ENCODE measurements at regions not wholly inside any gene's neighbourhood (a gene's known extent, or its start where the extent isn't known, plus 50 kb on each side); places are given as distances from the start of the nearest gene placed in this dataset.
"Not testable (repeated sequence)": the region's sequence is repeated elsewhere in the genome, so short reads cannot be mapped to it uniquely, and the experiment has no call there.

- POLR2A ChIA-PET: no interaction called here
- TF ChIP-seq NRF1 (IDR thresholded peaks at IDR 0.05; ENCODE audit: low read depth, low read length): no peak
- TF ChIP-seq USF1 (IDR thresholded peaks at IDR 0.05; ENCODE audit: borderline replicate concordance, low read depth): no peak
- no peak for TF ChIP-seq GATA2 (CRISPR knock-in tag; IDR thresholded peaks at IDR 0.05)
- TF ChIP-seq FOXM1 (IDR thresholded peaks at IDR 0.05; ENCODE audit: low read depth): no peak
- no peak for TF ChIP-seq RFX5 (IDR thresholded peaks at IDR 0.05; ENCODE audit: low read length)
- TF ChIP-seq SIN3A (IDR thresholded peaks at IDR 0.05; ENCODE audit: borderline replicate concordance, low read depth, low read length): no peak
- TF ChIP-seq JUND (IDR thresholded peaks at IDR 0.05): no peak
- no peak for TF ChIP-seq RAD21 (IDR thresholded peaks at IDR 0.05; ENCODE audit: low read length)
- no peaks in the 10 kb centered on the region for H3K79me2 ChIP-seq (ENCODE audit: insufficient read depth)
- H3K9ac ChIP-seq: no peak overlapping the region
- no peak overlapping the region for H3K4me3 ChIP-seq (ENCODE audit: low read depth in 2 of 2, low read length in 1 of 2)
- H3K27ac ChIP-seq (ENCODE audit: low read depth in 2 of 2, low read length in 1 of 2): no peak overlapping the region
- no peaks in the 10 kb centered on the region for H3K27me3 ChIP-seq (ENCODE audit: insufficient read depth)
- no peaks in the 10 kb centered on the region for H3K9me2 ChIP-seq
- H4K20me1 ChIP-seq (ENCODE audit: insufficient read depth): no peaks in the 10 kb centered on the region
- no peak overlapping the region for H2AFZ ChIP-seq (ENCODE audit: low read depth)
- H3K4me1 ChIP-seq (ENCODE audit: control insufficient read depth in 1 of 2, insufficient read depth in 2 of 2, low read depth in 1 of 2, low read length in 1 of 2): no peaks in the 10 kb centered on the region
- CTCF ChIA-PET: no interaction called here
- no peaks in the 10 kb centered on the region for H3F3A ChIP-seq (replicated peaks; ENCODE audit: insufficient read depth)
- H3K9me3 ChIP-seq: no peaks in the 10 kb centered on the region
- no peak for DNase-seq
- H3K4me2 ChIP-seq: no peak overlapping the region
- no peaks in the 10 kb centered on the region for H3K36me3 ChIP-seq (replicated peaks in 1 of 2; ENCODE audit: control insufficient read depth in 1 of 2, insufficient read depth in 2 of 2, low read length in 1 of 2)
- 43% methylated on average over 2 of the region's 2 CpGs for WGBS (ENCODE audit: low lambda C conversion rate)
Measured at GRCh38 chr5:106986006-106986405, 684.7 kb downstream of the EFNA5 start.

- Histone ChIP-seq H2AFZ (ENCODE audit: low read depth) (no peak overlapping the region), H3K27ac (ENCODE audit: low read depth in 2 of 2, low read length in 1 of 2) (no peak overlapping the region), H3F3A (replicated peaks; ENCODE audit: insufficient read depth) (no peaks in the 10 kb centered on the region), H4K20me1 (ENCODE audit: insufficient read depth) (no peaks in the 10 kb centered on the region), H3K4me2 (no peak overlapping the region), H3K9me2 (no peaks in the 10 kb centered on the region), H3K4me1 (ENCODE audit: control insufficient read depth in 1 of 2, insufficient read depth in 2 of 2, low read depth in 1 of 2, low read length in 1 of 2) (no peaks in the 10 kb centered on the region), H3K27me3 (ENCODE audit: insufficient read depth) (no peaks in the 10 kb centered on the region), H3K79me2 (ENCODE audit: insufficient read depth) (no peaks in the 10 kb centered on the region), H3K9ac (no peak overlapping the region), H3K4me3 (ENCODE audit: low read depth in 2 of 2, low read length in 1 of 2) (no peak overlapping the region), H3K9me3 (no peaks in the 10 kb centered on the region), H3K36me3 (replicated peaks in 1 of 2; ENCODE audit: control insufficient read depth in 1 of 2, insufficient read depth in 2 of 2, low read length in 1 of 2) (no peaks in the 10 kb centered on the region)
- ChIA-PET POLR2A (no interaction called here), CTCF (no interaction called here)
- WGBS (ENCODE audit: low lambda C conversion rate): 78% methylated on average over 6 of the region's 6 CpGs
- no peak for DNase-seq
- TF ChIP-seq IRF3 (IDR thresholded peaks at IDR 0.05; ENCODE audit: low read depth, low read length) (no peak), MEF2A (IDR thresholded peaks at IDR 0.05; ENCODE audit: borderline replicate concordance, low read depth) (no peak), TAF1 (IDR thresholded peaks at IDR 0.05; ENCODE audit: borderline replicate concordance, low read depth, low read length) (no peak), RFX5 (IDR thresholded peaks at IDR 0.05; ENCODE audit: low read length) (no peak), CHD2 (IDR thresholded peaks at IDR 0.05; ENCODE audit: low read length, partially characterized antibody) (no peak), MAX (IDR thresholded peaks at IDR 0.05; ENCODE audit: low read depth) (no peak), EP300 (IDR thresholded peaks at IDR 0.05; ENCODE audit: borderline replicate concordance in 1 of 2, low read depth in 1 of 2, low read length in 1 of 2) (no peak), RCOR1 (IDR thresholded peaks at IDR 0.05; ENCODE audit: low read length) (no peak), TEAD4 (IDR thresholded peaks at IDR 0.05; ENCODE audit: borderline replicate concordance, insufficient read depth) (no peak), REST (IDR thresholded peaks at IDR 0.05; ENCODE audit: low read depth, low read length) (no peak), GABPA (IDR thresholded peaks at IDR 0.05; ENCODE audit: low read depth) (no peak), MXI1 (IDR thresholded peaks at IDR 0.05; ENCODE audit: low read depth, low read length) (no peak), GATA2 (CRISPR knock-in tag; IDR thresholded peaks at IDR 0.05) (no peak)
Measured at GRCh38 chr5:106985174-106985573, 685.6 kb downstream of the EFNA5 start.

- 87% methylated on average over 11 of the region's 11 CpGs for WGBS (ENCODE audit: low lambda C conversion rate)
Measured at GRCh38 chr5:106979178-106979577, 691.6 kb downstream of the EFNA5 start.

More at GRCh38 chr5:106979178-106979577, 691.6 kb downstream of the EFNA5 start:
- H3K79me2 ChIP-seq (ENCODE audit: insufficient read depth); H3K4me1 ChIP-seq (ENCODE audit: control insufficient read depth in 1 of 2, insufficient read depth in 2 of 2, low read depth in 1 of 2, low read length in 1 of 2); POLR2A ChIA-PET; H3K9me3 ChIP-seq; H3K9me2 ChIP-seq; CTCF ChIA-PET; H3F3A ChIP-seq (replicated peaks; ENCODE audit: insufficient read depth); H2AFZ ChIP-seq (ENCODE audit: low read depth); H3K27ac ChIP-seq (ENCODE audit: low read depth in 2 of 2, low read length in 1 of 2); DNase-seq; H3K4me3 ChIP-seq (ENCODE audit: low read depth in 2 of 2, low read length in 1 of 2); H3K36me3 ChIP-seq (replicated peaks in 1 of 2; ENCODE audit: control insufficient read depth in 1 of 2, insufficient read depth in 2 of 2, low read length in 1 of 2); H4K20me1 ChIP-seq (ENCODE audit: insufficient read depth); H3K4me2 ChIP-seq; H3K9ac ChIP-seq; H3K27me3 ChIP-seq (ENCODE audit: insufficient read depth): not testable (repeated sequence)
